OCI-LY7 (cell line): ENCODE measurements at regions not wholly inside any gene's neighbourhood (a gene's known extent, or its start where the extent isn't known, plus 50 kb on each side); places are given as distances from the start of the nearest gene placed in this dataset.

Experiments
- EZH2phosphoT487 ChIP-seq: fragments of 200-600 bp; sonication (generic); IDR thresholded peaks from 2 replicates; pipeline ENCODE4 v1.6.1; 2018; ENCODE audit warnings: low read depth, borderline replicate concordance, mild to moderate bottlenecking, mixed run types, antibody characterized with exemption, low read length, moderate library complexity, mixed read lengths
- TF ChIP-seq, protein P1 (sequence below): fragments of 200-600 bp; sonication (generic); conservative IDR thresholded peaks from 2 replicates; pipeline ENCODE4 v1.5.1; 2014; ENCODE audit warnings: mild to moderate bottlenecking, antibody characterized with exemption, low read length, moderate library complexity, mixed read lengths

DNA sequence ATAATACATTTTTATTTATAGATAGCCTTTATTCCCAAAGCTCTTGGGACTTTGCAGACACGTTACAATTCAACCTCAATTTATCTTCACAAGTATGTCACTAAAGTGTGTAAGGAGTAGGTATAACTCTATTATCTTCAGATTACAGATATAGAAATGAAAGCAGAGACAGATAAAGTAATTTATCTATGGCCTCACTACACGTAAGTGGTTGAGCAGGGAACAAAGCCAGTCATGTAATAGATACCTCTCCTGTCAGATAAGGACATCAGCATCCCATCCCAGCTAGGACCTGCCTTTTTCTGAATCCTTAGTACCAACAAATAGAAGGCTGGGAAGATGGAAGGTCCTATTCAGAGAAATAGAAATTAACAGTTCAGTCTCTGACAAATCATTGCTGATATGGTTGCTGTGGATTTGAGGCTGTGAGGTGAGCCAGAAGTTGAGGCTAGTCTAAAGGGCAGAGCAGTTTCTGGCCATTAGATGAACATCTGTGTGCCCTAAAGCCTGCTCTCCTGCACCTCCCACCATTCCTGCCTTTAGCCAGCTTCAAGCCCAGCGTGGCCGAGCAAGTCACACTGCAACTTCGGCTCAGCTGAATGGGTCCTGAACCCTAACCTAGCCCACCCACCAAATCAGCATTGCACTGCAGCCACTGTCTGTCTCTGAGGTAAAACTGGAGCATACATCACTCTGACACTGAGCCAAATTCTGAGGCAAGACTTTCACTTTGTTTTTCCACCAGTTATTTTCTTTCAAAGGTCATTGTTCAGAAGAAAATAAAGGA is 71.1 kb upstream of the PLEKHA5 start:
- TF ChIP-seq, protein P1, sequence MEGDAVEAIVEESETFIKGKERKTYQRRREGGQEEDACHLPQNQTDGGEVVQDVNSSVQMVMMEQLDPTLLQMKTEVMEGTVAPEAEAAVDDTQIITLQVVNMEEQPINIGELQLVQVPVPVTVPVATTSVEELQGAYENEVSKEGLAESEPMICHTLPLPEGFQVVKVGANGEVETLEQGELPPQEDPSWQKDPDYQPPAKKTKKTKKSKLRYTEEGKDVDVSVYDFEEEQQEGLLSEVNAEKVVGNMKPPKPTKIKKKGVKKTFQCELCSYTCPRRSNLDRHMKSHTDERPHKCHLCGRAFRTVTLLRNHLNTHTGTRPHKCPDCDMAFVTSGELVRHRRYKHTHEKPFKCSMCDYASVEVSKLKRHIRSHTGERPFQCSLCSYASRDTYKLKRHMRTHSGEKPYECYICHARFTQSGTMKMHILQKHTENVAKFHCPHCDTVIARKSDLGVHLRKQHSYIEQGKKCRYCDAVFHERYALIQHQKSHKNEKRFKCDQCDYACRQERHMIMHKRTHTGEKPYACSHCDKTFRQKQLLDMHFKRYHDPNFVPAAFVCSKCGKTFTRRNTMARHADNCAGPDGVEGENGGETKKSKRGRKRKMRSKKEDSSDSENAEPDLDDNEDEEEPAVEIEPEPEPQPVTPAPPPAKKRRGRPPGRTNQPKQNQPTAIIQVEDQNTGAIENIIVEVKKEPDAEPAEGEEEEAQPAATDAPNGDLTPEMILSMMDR = no peak
- TF ChIP-seq EZH2phosphoT487 = no peak
